H1 (cell line): ENCODE measurements at regions not wholly inside any gene's neighbourhood (a gene's known extent, or its start where the extent isn't known, plus 50 kb on each side); places are given as distances from the start of the nearest gene placed in this dataset.

Experiments used
- CTCF ChIA-PET: fragments of 300-600 bp; sonication (Branson Sonifier 250); formaldehyde crosslinking; loops from one replicate; lab custom pipeline; 2021; ENCODE audit not compliant: partially characterized antibody; lab: Charles Lee
- POLR2A ChIA-PET: fragments of 300-600 bp; sonication (Branson Sonifier 250); formaldehyde crosslinking; loops from one replicate; lab custom pipeline; 2021; ENCODE audit warnings: inconsistent platforms; ENCODE audit not compliant: partially characterized antibody; lab: Charles Lee
- DNase-seq, 2 experiments: peaks; one replicate each; pipeline versions ENCODE4 v3.0.0 to v3.0.0-alpha.2; 2010 to 2022; ENCODE audit warnings: low spot score in 2 of 2, low read depth in 1 of 2, mixed read lengths in 1 of 2
- FAIRE-seq: peaks from 2 replicates; lab custom pipeline; 2011; peaks lifted over from hg19 to GRCh38; lab: Jason Lieb, UNC
- H2AFZ ChIP-seq: 2 replicates; pipeline ENCODE4 v1.8.1; 2012; ENCODE audit warnings: low read length, inconsistent platforms
- H2AK5ac ChIP-seq: 2 replicates; pipeline ENCODE4 v1.6.1; 2013; ENCODE audit warnings: low read depth, low read length
- H2BK120ac ChIP-seq: replicated peaks from 2 replicates; pipeline ENCODE3; 2013; ENCODE audit warnings: low read depth, low read length, inconsistent platforms
- H2BK12ac ChIP-seq: 2 replicates; pipeline ENCODE4 v1.6.1; 2013; ENCODE audit warnings: low read depth, low read length
- H2BK15ac ChIP-seq: 2 replicates; pipeline ENCODE4 v1.6.1; 2013; ENCODE audit warnings: low read length
- H2BK20ac ChIP-seq: 2 replicates; pipeline ENCODE4 v1.6.1; 2013; ENCODE audit warnings: low read length
- H2BK5ac ChIP-seq: 2 replicates; pipeline ENCODE4 v1.6.1; 2013; ENCODE audit warnings: low read depth, low read length
- H3K14ac ChIP-seq: 2 replicates; pipeline ENCODE4 v1.6.1; 2013; ENCODE audit warnings: inconsistent platforms; ENCODE audit not compliant: insufficient read length
- H3K18ac ChIP-seq: 2 replicates; pipeline ENCODE4 v1.6.1; 2013; ENCODE audit warnings: low read length; ENCODE audit errors: extremely low read depth
- H3K23ac ChIP-seq: 2 replicates; pipeline ENCODE4 v1.6.1; 2013; ENCODE audit warnings: inconsistent platforms; ENCODE audit not compliant: insufficient read length
- H3K23me2 ChIP-seq: 2 replicates; pipeline ENCODE4 v1.6.1; 2013; ENCODE audit warnings: low read depth, low read length
- H3K27ac ChIP-seq: 2 replicates; pipeline ENCODE4 v1.6.1; 2011; ENCODE audit warnings: low read depth, low read length, inconsistent platforms
- H3K27me3 ChIP-seq, 4 experiments: replicated peaks in 1 of 4; 1 replicate in 1 of 4; 2 replicates in 3 of 4; pipeline versions ENCODE4 v1.6.1 to v1.8.1; 2011 to 2013; ENCODE audit warnings: low read length in 3 of 4, mild to moderate bottlenecking in 3 of 4, inconsistent platforms in 2 of 4, mixed read lengths in 2 of 4, moderate library complexity in 1 of 4; ENCODE audit not compliant: control insufficient read depth in 3 of 4, insufficient read depth in 3 of 4; ENCODE audit errors: extremely low read depth in 1 of 4
- H3K36me3 ChIP-seq, 4 experiments: 2 replicates each; pipeline versions ENCODE4 v1.6.1 to v1.8.1; 2011 to 2013; ENCODE audit warnings: mild to moderate bottlenecking in 4 of 4, low read length in 3 of 4, moderate library complexity in 2 of 4, control low read depth in 1 of 4, inconsistent platforms in 1 of 4; ENCODE audit not compliant: insufficient read depth in 4 of 4, control insufficient read depth in 2 of 4
- H3K4ac ChIP-seq: replicated peaks from 2 replicates; pipeline ENCODE3; 2013; ENCODE audit warnings: low read length, low read depth, mixed read lengths, inconsistent platforms; ENCODE audit not compliant: insufficient read length
- H3K4me1 ChIP-seq, 4 experiments: replicated peaks in 1 of 4; 1 replicate in 1 of 4; 2 replicates in 3 of 4; pipeline versions ENCODE4 v1.6.1 to v1.8.1; 2011 to 2013; ENCODE audit warnings: low read length in 3 of 4, inconsistent platforms in 2 of 4, mixed read lengths in 1 of 4; ENCODE audit not compliant: insufficient read depth in 4 of 4, control insufficient read depth in 3 of 4
- H3K4me2 ChIP-seq, 2 experiments: 2 replicates each; pipeline versions ENCODE4 v1.6.1 to v1.8.1; 2011 to 2013; ENCODE audit warnings: low read depth in 2 of 2, low read length in 2 of 2, control low read depth in 1 of 2, inconsistent platforms in 1 of 2, mild to moderate bottlenecking in 1 of 2; ENCODE audit not compliant: insufficient read depth in 1 of 2
- H3K4me3 ChIP-seq, 4 experiments: fragments of 200-600, 300-600 bp in 1 of 4; sonication (generic), shearing (Covaris generic), sonication (Bioruptor Twin) in 1 of 4; 2 replicates each; pipeline versions ENCODE4 v1.5.1 to v1.8.1; 2011 to 2016; ENCODE audit warnings: low read length in 4 of 4, low read depth in 3 of 4, control low read depth in 2 of 4, inconsistent platforms in 2 of 4, mild to moderate bottlenecking in 2 of 4, mixed read lengths in 1 of 4, moderate library complexity in 1 of 4; ENCODE audit not compliant: insufficient read depth in 2 of 4; ENCODE audit errors: extremely low read depth in 1 of 4
- H3K56ac ChIP-seq: replicated peaks from 2 replicates; pipeline ENCODE3; 2013; ENCODE audit warnings: low read depth, mild to moderate bottlenecking, mixed read lengths, low read length, inconsistent platforms; ENCODE audit not compliant: insufficient read length
- H3K79me1 ChIP-seq: 2 replicates; pipeline ENCODE4 v1.6.1; 2013; ENCODE audit warnings: low read depth, low read length, control low read depth
- H3K79me2 ChIP-seq, 2 experiments: 2 replicates each; pipeline versions ENCODE4 v1.6.1 to v1.8.1; 2012 to 2013; ENCODE audit warnings: low read length in 2 of 2, mild to moderate bottlenecking in 2 of 2, inconsistent platforms in 1 of 2; ENCODE audit not compliant: insufficient read depth in 2 of 2, control insufficient read depth in 1 of 2
- H3K9ac ChIP-seq, 4 experiments: replicated peaks in 1 of 4; 1 replicate in 1 of 4; 2 replicates in 3 of 4; pipeline versions ENCODE4 v1.6.1 to v1.8.1; 2011 to 2013; ENCODE audit warnings: low read depth in 3 of 4, low read length in 3 of 4, control low read depth in 2 of 4, mild to moderate bottlenecking in 2 of 4, moderate library complexity in 2 of 4, inconsistent platforms in 1 of 4; ENCODE audit errors: extremely low read depth in 1 of 4
- H3K9me3 ChIP-seq, 2 experiments: 2 replicates each; pipeline versions ENCODE4 v1.6.1 to v1.8.1; 2012 to 2013; ENCODE audit warnings: mild to moderate bottlenecking in 2 of 2, moderate library complexity in 2 of 2, control low read depth in 1 of 2, inconsistent platforms in 1 of 2, low read depth in 1 of 2, low read length in 1 of 2, mixed read lengths in 1 of 2; ENCODE audit not compliant: insufficient read depth in 2 of 2
- H4K20me1 ChIP-seq, 2 experiments: replicated peaks in 1 of 2; 2 replicates each; pipeline versions ENCODE3 to v1.8.1; 2011 to 2013; ENCODE audit warnings: inconsistent platforms in 2 of 2, low read length in 2 of 2, mild to moderate bottlenecking in 1 of 2; ENCODE audit not compliant: insufficient read depth in 2 of 2, control insufficient read depth in 1 of 2
- H4K5ac ChIP-seq: 2 replicates; pipeline ENCODE4 v1.6.1; 2013; ENCODE audit warnings: low read length, low read depth, mixed read lengths, inconsistent platforms; ENCODE audit not compliant: insufficient read length
- H4K8ac ChIP-seq: 2 replicates; pipeline ENCODE4 v1.8.0; 2013; ENCODE audit warnings: mild to moderate bottlenecking, moderate library complexity, low read length, inconsistent platforms; ENCODE audit not compliant: insufficient read depth; ENCODE audit errors: extremely low read depth
- H4K91ac ChIP-seq: replicated peaks from 2 replicates; pipeline ENCODE3; 2013; ENCODE audit warnings: low read length, mixed read lengths, inconsistent platforms; ENCODE audit not compliant: insufficient read length
- CHD1 ChIP-seq: IDR thresholded peaks from 2 replicates; pipeline ENCODE4 v1.6.1; 2012; ENCODE audit warnings: low read depth, low read length, improper control_type of control experiment
- HDAC6 ChIP-seq: IDR thresholded peaks from one replicate; pipeline ENCODE4 v1.7.1; 2012; ENCODE audit warnings: low read depth, mild to moderate bottlenecking, inconsistent platforms, low read length, moderate library complexity
- POU5F1 ChIP-seq: IDR thresholded peaks from 2 replicates; pipeline ENCODE4 v1.6.1; 2011; ENCODE audit warnings: low read depth, mild to moderate bottlenecking, low read length, moderate library complexity
- WGBS, 2 experiments: shearing (Covaris generic) in 1 of 2; methylation state at CpG; one replicate each; pipeline versions ENCODE4 v1.1.6 to v1.1.7; 2013 to 2015; ENCODE audit warnings: low lambda C conversion rate in 2 of 2, mixed read lengths in 2 of 2, inconsistent platforms in 1 of 2, low coverage in 1 of 2, missing lambda C conversion rate in 1 of 2; ENCODE audit not compliant: insufficient replicate concordance in 2 of 2, insufficient coverage in 1 of 2, insufficient read length in 1 of 2; ENCODE audit errors: extremely low coverage in 1 of 2, missing lambda C conversion rate in 1 of 2; 5-methylcytosine and 5-hydroxymethylcytosine counted together

- TF ChIP-seq HDAC6: no peak
These were observed 619.1 kb downstream of the CCDC171 start (continued) for GRCh38 chr9:16171911-16172310.

DNA sequence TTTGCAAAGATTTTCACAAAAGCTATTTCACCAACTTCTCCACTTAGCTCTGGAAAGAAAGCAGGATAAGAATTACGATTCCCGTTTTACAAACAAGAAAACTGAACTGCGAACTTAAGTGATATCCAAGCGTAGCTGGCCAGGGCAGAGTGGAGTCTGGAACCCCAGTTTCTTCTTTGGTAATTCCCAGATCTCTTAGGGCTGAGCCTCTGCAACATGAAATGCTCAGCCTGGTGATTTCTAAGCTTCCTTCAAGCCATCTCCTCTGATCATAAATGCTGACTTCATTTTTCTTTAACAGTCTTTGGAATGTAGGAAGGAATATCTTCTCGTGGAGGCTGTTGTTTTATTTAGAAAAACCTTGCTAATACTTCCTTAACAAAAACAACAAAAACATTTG lies 620.0 kb downstream of the CCDC171 start:
- CTCF ChIA-PET: interaction anchor here (2.8 kb wide), 1 partner anchor 18 kb away, joined by 10 read pairs; no protein-coding TSS in a partner anchor
- H2BK15ac ChIP-seq: no peak overlapping the region
- H3K36me3 ChIP-seq: no peaks in the 10 kb centered on the region
- DNase-seq: no peak
- no peaks in the 10 kb centered on the region for H3K23me2 ChIP-seq
- H3K18ac ChIP-seq: no peak overlapping the region
- POLR2A ChIA-PET: no interaction called here
- H2AK5ac ChIP-seq: no peak overlapping the region
- H2BK5ac ChIP-seq: no peak overlapping the region
- no peak overlapping the region for H3K27ac ChIP-seq
- H3K79me2 ChIP-seq: no peaks in the 10 kb centered on the region
- no peak overlapping the region for H3K14ac ChIP-seq
- H4K5ac ChIP-seq: no peak overlapping the region
- H3K4me2 ChIP-seq: no peak overlapping the region
- H3K4me1 ChIP-seq: no peaks in the 10 kb centered on the region
- 89% methylated on average over 5 of the region's 5 CpGs; no CpG with 5 or more reads in 1 of the 2 experiments for WGBS, 2 experiments
- FAIRE-seq: no peak
- H2AFZ ChIP-seq: no peak overlapping the region
- H4K8ac ChIP-seq: no peak overlapping the region
- H2BK120ac ChIP-seq: no peak overlapping the region
- no peaks in the 10 kb centered on the region for H3K9me3 ChIP-seq
- no peak overlapping the region for H3K9ac ChIP-seq
- no peaks in the 10 kb centered on the region for H3K79me1 ChIP-seq
- H2BK12ac ChIP-seq: no peak overlapping the region
- H3K27me3 ChIP-seq: no peaks in the 10 kb centered on the region
- H4K91ac ChIP-seq: no peak overlapping the region
- H4K20me1 ChIP-seq: no peaks in the 10 kb centered on the region
- H3K23ac ChIP-seq: no peak overlapping the region
- H3K56ac ChIP-seq: no peak overlapping the region
- no peak overlapping the region for H2BK20ac ChIP-seq
- no peak overlapping the region for H3K4ac ChIP-seq
- no peak overlapping the region for H3K4me3 ChIP-seq
- TF ChIP-seq POU5F1 (no peak), CHD1 (no peak)
